Testis (tissue), 2 donors: ENCODE measurements at regions not wholly inside any gene's neighbourhood (a gene's known extent, or its start where the extent isn't known, plus 50 kb on each side); places are given as distances from the start of the nearest gene placed in this dataset.

Experiments
- CTCF ChIP-seq, 3 experiments: fragments of 450-650 bp in 2 of 3; fragments of 200-600 bp in 1 of 3; sonication (generic) in 1 of 3; IDR thresholded peaks; one replicate each; pipeline ENCODE4 v1.5.1; 2016 to 2019; ENCODE audit warnings: antibody characterized with exemption in 3 of 3, mild to moderate bottlenecking in 2 of 3, moderate library complexity in 1 of 3
- POLR2A ChIP-seq: fragments of 450-650 bp; IDR thresholded peaks from one replicate; pipeline ENCODE4 v1.6.1; 2017; ENCODE audit warnings: antibody characterized with exemption, mild to moderate bottlenecking, moderate library complexity

- TF ChIP-seq CTCF (IDR thresholded peaks at IDR 0.05) (no peak), POLR2A (no peak)
These were observed 197.5 kb upstream of the C1orf87 start for GRCh38 chr1:60271041-60271440.
